Mesenchymal stem cell (in vitro differentiated cells and primary cell): ENCODE measurements at regions not wholly inside any gene's neighbourhood (a gene's known extent, or its start where the extent isn't known, plus 50 kb on each side); places are given as distances from the start of the nearest gene placed in this dataset.

Experiments
- DNase-seq: peaks from one replicate; pipeline ENCODE4 v3.0.0-alpha.2; 2013
- H2AFZ ChIP-seq: one replicate; pipeline ENCODE4 v1.6.1; 2013; ENCODE audit warnings: low read depth, mild to moderate bottlenecking, control low read depth, inconsistent platforms, low read length, moderate library complexity
- H2AK5ac ChIP-seq: 2 replicates; pipeline ENCODE4 v1.6.1; 2013; ENCODE audit warnings: low read length, moderate library complexity, mild to moderate bottlenecking, inconsistent platforms; ENCODE audit not compliant: severe bottlenecking
- H2BK120ac ChIP-seq: one replicate; pipeline ENCODE4 v1.6.1; 2013; ENCODE audit warnings: low read depth, mild to moderate bottlenecking, inconsistent platforms, low read length, moderate library complexity
- H2BK12ac ChIP-seq, 2 experiments: one replicate each; pipeline ENCODE4 v1.6.1; 2013; ENCODE audit warnings: inconsistent platforms in 2 of 2, low read length in 2 of 2, mild to moderate bottlenecking in 2 of 2, moderate library complexity in 2 of 2, control low read depth in 1 of 2
- H2BK15ac ChIP-seq: one replicate; pipeline ENCODE4 v1.6.1; 2013; ENCODE audit warnings: mild to moderate bottlenecking, low read depth, inconsistent platforms; ENCODE audit not compliant: poor library complexity, severe bottlenecking
- H2BK5ac ChIP-seq: 2 replicates; pipeline ENCODE4 v1.6.1; 2013; ENCODE audit warnings: low read depth, mild to moderate bottlenecking, low read length, control low read depth, inconsistent platforms; ENCODE audit not compliant: poor library complexity, severe bottlenecking
- H3K14ac ChIP-seq, 2 experiments: one replicate each; pipeline ENCODE4 v1.6.1; 2013; ENCODE audit warnings: inconsistent platforms in 2 of 2, low read length in 2 of 2, control low read depth in 1 of 2, mild to moderate bottlenecking in 1 of 2, moderate library complexity in 1 of 2
- H3K18ac ChIP-seq, 2 experiments: one replicate each; pipeline ENCODE4 v1.6.1; 2013; ENCODE audit warnings: inconsistent platforms in 2 of 2, low read length in 2 of 2, control low read depth in 1 of 2, low read depth in 1 of 2, mild to moderate bottlenecking in 1 of 2
- H3K23ac ChIP-seq, 2 experiments: one replicate each; pipeline ENCODE4 v1.6.1; 2013; ENCODE audit warnings: inconsistent platforms in 2 of 2, low read length in 2 of 2, mild to moderate bottlenecking in 2 of 2, moderate library complexity in 2 of 2, control low read depth in 1 of 2
- H3K27ac ChIP-seq: 2 replicates; pipeline ENCODE4 v1.5.1; 2013; ENCODE audit warnings: mild to moderate bottlenecking, moderate library complexity, low read length, control low read depth, inconsistent platforms; ENCODE audit not compliant: poor library complexity, severe bottlenecking
- H3K27me3 ChIP-seq, 2 experiments: 2 replicates each; pipeline versions ENCODE4 v1.6.1 to v1.7.0; 2013; ENCODE audit warnings: low read length in 2 of 2, mild to moderate bottlenecking in 2 of 2, moderate library complexity in 2 of 2, control low read depth in 1 of 2, inconsistent platforms in 1 of 2; ENCODE audit not compliant: control insufficient read depth in 1 of 2, insufficient read depth in 1 of 2
- H3K36me3 ChIP-seq, 2 experiments: 2 replicates each; pipeline versions ENCODE4 v1.6.1 to v1.7.0; 2013; ENCODE audit warnings: low read length in 2 of 2, control low read depth in 1 of 2, inconsistent platforms in 1 of 2, low read depth in 1 of 2, mild to moderate bottlenecking in 1 of 2; ENCODE audit not compliant: insufficient read depth in 2 of 2, control insufficient read depth in 1 of 2
- H3K4ac ChIP-seq, 2 experiments: one replicate each; pipeline ENCODE4 v1.6.1; 2013; ENCODE audit warnings: inconsistent platforms in 2 of 2, low read length in 2 of 2, mild to moderate bottlenecking in 2 of 2, moderate library complexity in 2 of 2, control low read depth in 1 of 2, low read depth in 1 of 2
- H3K4me1 ChIP-seq: 2 replicates; pipeline ENCODE4 v1.6.1; 2013; ENCODE audit warnings: low read depth, low read length, control low read depth; ENCODE audit not compliant: control insufficient read depth, insufficient read depth
- H3K4me2 ChIP-seq: 2 replicates; pipeline ENCODE4 v1.6.1; 2013; ENCODE audit warnings: low read length, mild to moderate bottlenecking, inconsistent platforms; ENCODE audit not compliant: poor library complexity, severe bottlenecking
- H3K4me3 ChIP-seq, 2 experiments: 2 replicates each; pipeline versions ENCODE4 v1.5.1 to v1.7.0; 2013; ENCODE audit warnings: low read length in 2 of 2, mild to moderate bottlenecking in 2 of 2, control low read depth in 1 of 2, low read depth in 1 of 2; ENCODE audit not compliant: insufficient read depth in 1 of 2
- H3K79me1 ChIP-seq: replicated peaks from 2 replicates; pipeline ENCODE4 v1.6.1; 2013; ENCODE audit warnings: mild to moderate bottlenecking, control low read depth, low read length, inconsistent platforms; ENCODE audit not compliant: poor library complexity, severe bottlenecking
- H3K9ac ChIP-seq: 2 replicates; pipeline ENCODE4 v1.7.0; 2013; ENCODE audit warnings: mild to moderate bottlenecking, low read length, moderate library complexity
- H3K9me3 ChIP-seq: 2 replicates; pipeline ENCODE4 v1.7.0; 2013; ENCODE audit warnings: mild to moderate bottlenecking, low read length; ENCODE audit not compliant: control insufficient read depth
- H4K8ac ChIP-seq: one replicate; pipeline ENCODE4 v1.6.1; 2013; ENCODE audit warnings: inconsistent platforms, mild to moderate bottlenecking, low read length, moderate library complexity
- H4K91ac ChIP-seq: one replicate; pipeline ENCODE4 v1.6.1; 2013; ENCODE audit warnings: mild to moderate bottlenecking, low read length, inconsistent platforms
- WGBS: methylation state at CpG from one replicate; pipeline ENCODE4 v1.1.7; 2013; ENCODE audit warnings: mixed read lengths; 5-methylcytosine and 5-hydroxymethylcytosine counted together

- WGBS: 49% methylated on average over 4 of the region's 6 CpGs
- Histone ChIP-seq H3K79me1 (no peaks in the 10 kb centered on the region), H3K9me3 (peaks cover 2% of the 10 kb centered on the region)
These were observed 444.1 kb upstream of the TMEM132C start for GRCh38 chr12:127822809-127823411.

GRCh38 chr12:127823801-127824200 is 443.2 kb upstream of the TMEM132C start:
- no peak overlapping the region for H3K9ac ChIP-seq
- peaks cover 2% of the 10 kb centered on the region for H3K9me3 ChIP-seq
- no peak overlapping the region for H3K4me3 ChIP-seq
- whole genome bisulfite sequencing: 85% methylated on average over 4 of the region's 4 CpGs
- no peak overlapping the region for H3K14ac ChIP-seq
- H2BK5ac ChIP-seq: no peak overlapping the region
- peaks cover 0 to 10% of the 10 kb centered on the region in 2 experiments for H3K27me3 ChIP-seq
- H2AK5ac ChIP-seq: no peak overlapping the region
- H3K18ac ChIP-seq: no peak overlapping the region
- H3K4me2 ChIP-seq: no peak overlapping the region
- H3K27ac ChIP-seq: no peak overlapping the region
- no peaks in the 10 kb centered on the region for H3K79me1 ChIP-seq
- H2BK120ac ChIP-seq: no peak overlapping the region
- H3K36me3 ChIP-seq: no peaks in the 10 kb centered on the region
- no peak overlapping the region for H3K4ac ChIP-seq
- H3K23ac ChIP-seq: no peak overlapping the region
- no peak overlapping the region for H4K8ac ChIP-seq
- H3K4me1 ChIP-seq: no peaks in the 10 kb centered on the region
- no peak overlapping the region for H2AFZ ChIP-seq
- DNase-seq: no peak
- no peak overlapping the region for H2BK12ac ChIP-seq
- no peak overlapping the region for H4K91ac ChIP-seq
- H2BK15ac ChIP-seq: no peak overlapping the region

More at GRCh38 chr12:127822809-127823411, 444.1 kb upstream of the TMEM132C start:
- no peak overlapping the region for H2AK5ac ChIP-seq
- no peak overlapping the region for H3K4me2 ChIP-seq
- H3K4ac ChIP-seq: no peak overlapping the region
- H3K27ac ChIP-seq: no peak overlapping the region
- H4K8ac ChIP-seq: no peak overlapping the region
- H3K27me3 ChIP-seq: peaks cover 0 to 9% of the 10 kb centered on the region in 2 experiments
- H2AFZ ChIP-seq: no peak overlapping the region
- no peak overlapping the region for H2BK12ac ChIP-seq
- no peak overlapping the region for H2BK5ac ChIP-seq
- no peak for DNase-seq
- no peak overlapping the region for H2BK120ac ChIP-seq
- no peak overlapping the region for H4K91ac ChIP-seq
- no peaks in the 10 kb centered on the region for H3K36me3 ChIP-seq
- no peaks in the 10 kb centered on the region for H3K4me1 ChIP-seq
- peak overlapping the region; percentile 9 for H3K9ac ChIP-seq
- H3K18ac ChIP-seq: no peak overlapping the region
- no peak overlapping the region for H3K14ac ChIP-seq
- no peak overlapping the region for H3K4me3 ChIP-seq
- no peak overlapping the region for H2BK15ac ChIP-seq
- H3K23ac ChIP-seq: no peak overlapping the region

DNA sequence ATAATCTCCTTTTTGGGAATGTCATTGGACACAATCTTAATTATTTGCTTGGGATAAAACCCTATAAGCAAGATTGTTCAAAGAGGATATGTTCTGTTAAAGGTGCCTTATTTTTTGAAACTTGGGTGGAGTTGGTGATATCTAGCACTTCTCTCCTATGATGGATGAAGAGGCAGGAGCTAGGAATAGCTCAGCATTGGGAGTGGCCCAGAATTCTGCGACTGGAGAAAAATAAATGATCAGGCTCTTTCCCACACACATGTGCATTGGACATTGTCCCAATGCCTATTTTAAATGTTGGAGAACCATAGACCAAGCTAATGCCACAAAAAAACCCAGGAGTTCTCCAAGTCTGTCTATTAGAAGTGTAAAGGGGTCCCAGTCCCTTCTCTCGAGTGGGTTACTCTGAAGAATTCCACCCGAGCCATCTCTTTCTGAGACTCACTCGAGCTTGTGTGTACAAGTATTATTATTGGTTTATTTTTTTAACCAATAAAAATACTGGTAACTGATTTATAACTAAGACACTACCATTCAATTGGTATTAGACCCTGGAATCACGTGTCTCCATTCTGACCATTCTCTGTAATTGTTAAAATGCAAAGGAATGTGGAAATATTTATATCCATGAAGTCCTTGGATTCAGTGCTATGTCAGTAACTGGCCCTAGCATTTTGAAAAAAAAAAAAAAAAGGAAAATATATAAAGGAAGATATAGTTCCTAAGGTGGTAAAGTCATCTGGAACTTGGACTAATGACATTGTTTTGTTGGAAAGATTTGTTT is 437.5 kb upstream of the TMEM132C start:
- 45% methylated on average over 2 of the region's 5 CpGs for WGBS

GRCh38 chr12:127830065-127830460 is 436.9 kb upstream of the TMEM132C start:
- Histone ChIP-seq H3K36me3 (no peaks in the 10 kb centered on the region), H2BK15ac (no peak overlapping the region), H3K4me3 (no peak overlapping the region), H3K27me3 (peaks cover 0 to 3% of the 10 kb centered on the region in 2 experiments), H3K9me3 (no peaks in the 10 kb centered on the region), H3K9ac (no peak overlapping the region), H3K14ac (no peak overlapping the region), H3K27ac (no peak overlapping the region), H2AK5ac (no peak overlapping the region), H3K23ac (no peak overlapping the region), H2AFZ (no peak overlapping the region), H2BK5ac (no peak overlapping the region), H2BK12ac (no peak overlapping the region), H3K4me2 (no peak overlapping the region), H3K79me1 (no peaks in the 10 kb centered on the region), H4K8ac (no peak overlapping the region), H3K18ac (no peak overlapping the region), H2BK120ac (no peak overlapping the region), H3K4ac (no peak overlapping the region), H4K91ac (no peak overlapping the region), H3K4me1 (no peaks in the 10 kb centered on the region)
- DNase-seq: no peak
- 86% methylated on average over 2 of the region's 2 CpGs for WGBS

More for the DNA sequence above, 437.5 kb upstream of the TMEM132C start:
- no peak overlapping the region for H2AK5ac ChIP-seq
- H3K27me3 ChIP-seq: peaks cover 0 to 3% of the 10 kb centered on the region in 2 experiments
- H2BK5ac ChIP-seq: no peak overlapping the region
- no peak overlapping the region for H3K18ac ChIP-seq
- no peaks in the 10 kb centered on the region for H3K36me3 ChIP-seq
- H2BK15ac ChIP-seq: no peak overlapping the region
- no peak overlapping the region for H4K8ac ChIP-seq
- no peak overlapping the region for H3K14ac ChIP-seq
- no peak overlapping the region for H2BK120ac ChIP-seq
- no peaks in the 10 kb centered on the region for H3K4me1 ChIP-seq
- DNase-seq: no peak
- H2AFZ ChIP-seq: no peak overlapping the region
- H2BK12ac ChIP-seq: no peak overlapping the region
- H3K4ac ChIP-seq: no peak overlapping the region
- no peaks in the 10 kb centered on the region for H3K9me3 ChIP-seq
- no peaks in the 10 kb centered on the region for H3K79me1 ChIP-seq
- H3K4me3 ChIP-seq: no peak overlapping the region
- H3K4me2 ChIP-seq: no peak overlapping the region
- H3K23ac ChIP-seq: no peak overlapping the region
- H3K9ac ChIP-seq: no peak overlapping the region
- H4K91ac ChIP-seq: no peak overlapping the region
- no peak overlapping the region for H3K27ac ChIP-seq
